SK-N-SH (cell line): ENCODE measurements at regions not wholly inside any gene's neighbourhood (a gene's known extent, or its start where the extent isn't known, plus 50 kb on each side); places are given as distances from the start of the nearest gene placed in this dataset.

Experiments used
- CTCF ChIA-PET: fragments of 300-600, 350-600 bp; formaldehyde crosslinking; extraction: SDS; loops from one replicate; lab custom pipeline; 2021; lab: Yijun Ruan, JAX
- POLR2A ChIA-PET: fragments of 350-600 bp; sonication (Branson Sonifier 250); formaldehyde crosslinking; extraction: SDS; loops from one replicate; lab custom pipeline; 2020; ENCODE audit warnings: antibody characterized with exemption, inconsistent platforms; lab: Yijun Ruan, JAX
- DNase-seq: peaks from one replicate; pipeline ENCODE4 v3.0.0; 2012
- H2AFZ ChIP-seq: fragments of 200-600 bp; sonication (generic); 2 replicates; pipeline ENCODE4 v1.8.1; 2016; ENCODE audit warnings: antibody characterized with exemption, mild to moderate bottlenecking, low read depth
- H3F3A ChIP-seq: fragments of 200-600 bp; sonication (generic); replicated peaks from 2 replicates; pipeline ENCODE3; 2016; ENCODE audit warnings: antibody characterized with exemption, mild to moderate bottlenecking; ENCODE audit not compliant: insufficient read depth
- H3K27ac ChIP-seq, 2 experiments: fragments of 200-500 bp in 1 of 2; fragments of 200-600 bp in 1 of 2; sonication (Bioruptor generic) in 1 of 2; sonication (generic), shearing (Covaris generic) in 1 of 2; 2 replicates each; pipeline versions ENCODE4 v1.5.1 to v1.6.1; 2014 to 2016; ENCODE audit warnings: low read depth in 2 of 2, inconsistent platforms in 1 of 2, low read length in 1 of 2, mild to moderate bottlenecking in 1 of 2, mixed read lengths in 1 of 2
- H3K27me3 ChIP-seq: fragments of 200-600 bp; sonication (generic), shearing (Covaris generic); 2 replicates; pipeline ENCODE4 v1.6.1; 2016; ENCODE audit warnings: mixed run types; ENCODE audit not compliant: insufficient read depth
- H3K36me3 ChIP-seq, 2 experiments: fragments of 200-500 bp in 1 of 2; fragments of 200-600 bp in 1 of 2; sonication (Bioruptor generic) in 1 of 2; sonication (generic) in 1 of 2; replicated peaks in 1 of 2; 2 replicates each; pipeline versions ENCODE3 to v1.5.1; 2014 to 2016; ENCODE audit warnings: low read length in 1 of 2, mild to moderate bottlenecking in 1 of 2; ENCODE audit not compliant: insufficient read depth in 2 of 2, control insufficient read depth in 1 of 2
- H3K4me1 ChIP-seq, 2 experiments: fragments of 200-500 bp in 1 of 2; fragments of 200-600 bp in 1 of 2; sonication (Bioruptor generic) in 1 of 2; sonication (generic), shearing (Covaris generic) in 1 of 2; 2 replicates each; pipeline versions ENCODE4 v1.5.1 to v1.6.1; 2014 to 2016; ENCODE audit warnings: low read depth in 1 of 2, low read length in 1 of 2, mixed run types in 1 of 2; ENCODE audit not compliant: insufficient read depth in 2 of 2, control insufficient read depth in 1 of 2
- H3K4me2 ChIP-seq: fragments of 200-600 bp; sonication (generic), shearing (Covaris generic); 2 replicates; pipeline ENCODE4 v1.6.1; 2017; ENCODE audit warnings: mixed run types
- H3K4me3 ChIP-seq, 2 experiments: fragments of 200-500 bp in 1 of 2; fragments of 200-600 bp in 1 of 2; sonication (Bioruptor generic) in 1 of 2; sonication (generic), shearing (Covaris generic) in 1 of 2; 2 replicates each; pipeline versions ENCODE4 v1.5.1 to v1.8.1; 2014 to 2016; ENCODE audit warnings: low read depth in 2 of 2, inconsistent platforms in 1 of 2, low read length in 1 of 2, mild to moderate bottlenecking in 1 of 2, mixed read lengths in 1 of 2, moderate library complexity in 1 of 2
- H3K79me2 ChIP-seq: fragments of 200-600 bp; sonication (generic); 2 replicates; pipeline ENCODE4 v1.8.1; 2017; ENCODE audit warnings: mild to moderate bottlenecking; ENCODE audit not compliant: insufficient read depth
- H3K9ac ChIP-seq: fragments of 200-600 bp; sonication (generic); 2 replicates; pipeline ENCODE4 v1.6.1; 2017; ENCODE audit warnings: mixed run types
- H3K9me2 ChIP-seq: fragments of 200-600 bp; sonication (generic); 2 replicates; pipeline ENCODE4 v1.6.1; 2017; ENCODE audit warnings: mixed run types
- H3K9me3 ChIP-seq: fragments of 200-600 bp; sonication (generic); 2 replicates; pipeline ENCODE4 v1.6.1; 2017; ENCODE audit warnings: mixed run types, mild to moderate bottlenecking, moderate library complexity
- H4K20me1 ChIP-seq: fragments of 200-600 bp; sonication (generic); 2 replicates; pipeline ENCODE4 v1.6.1; 2017; ENCODE audit warnings: mild to moderate bottlenecking, mixed run types; ENCODE audit not compliant: insufficient read depth
- CHD2 ChIP-seq: fragments of 150-350 bp; IDR thresholded peaks from 2 replicates; pipeline ENCODE4 v1.6.1; 2018; ENCODE audit warnings: low read length; ENCODE audit not compliant: partially characterized antibody
- CTCF ChIP-seq: fragments of 200-600 bp; sonication (generic); IDR thresholded peaks from 2 replicates; pipeline ENCODE4 v1.6.1; 2017; ENCODE audit warnings: antibody characterized with exemption, mild to moderate bottlenecking, moderate library complexity
- FOXJ3 ChIP-seq: sonication (generic); formaldehyde crosslinking; IDR thresholded peaks from 2 replicates; pipeline ENCODE4 v1.5.1; 2020; ENCODE audit warnings: mild to moderate bottlenecking, missing genetic modification reagents
- GABPA ChIP-seq: IDR thresholded peaks from 2 replicates; pipeline ENCODE4 v1.4.0; 2012; ENCODE audit warnings: low read depth, mild to moderate bottlenecking
- MAX ChIP-seq: IDR thresholded peaks from 2 replicates; pipeline ENCODE4 v1.4.0; 2012; ENCODE audit warnings: low read depth
- MEF2A ChIP-seq: IDR thresholded peaks from 2 replicates; pipeline ENCODE4 v1.4.0; 2012; ENCODE audit warnings: low read depth, borderline replicate concordance
- POLR2AphosphoS5 ChIP-seq: IDR thresholded peaks from 2 replicates; pipeline ENCODE4 v1.6.1; 2012; ENCODE audit warnings: low read depth, low read length
- RAD21 ChIP-seq: IDR thresholded peaks from 2 replicates; pipeline ENCODE4 v1.6.1; 2012; ENCODE audit warnings: mild to moderate bottlenecking, low read length
- RCOR1 ChIP-seq: fragments of 150-350 bp; IDR thresholded peaks from 2 replicates; pipeline ENCODE4 v1.6.1; 2017; ENCODE audit warnings: antibody characterized with exemption, low read length
- REST ChIP-seq: IDR thresholded peaks from 2 replicates; pipeline ENCODE4 v1.6.1; 2012; ENCODE audit warnings: mild to moderate bottlenecking, low read depth, low read length, moderate library complexity
- SIN3A ChIP-seq: IDR thresholded peaks from 2 replicates; pipeline ENCODE4 v1.6.1; 2012; ENCODE audit warnings: low read depth, mild to moderate bottlenecking, low read length, moderate library complexity, borderline replicate concordance
- USF1 ChIP-seq: IDR thresholded peaks from 2 replicates; pipeline ENCODE4 v1.4.0; 2012; ENCODE audit warnings: low read depth, borderline replicate concordance
- USF2 ChIP-seq: fragments of 150-350 bp; IDR thresholded peaks from 2 replicates; pipeline ENCODE4 v1.6.1; 2017; ENCODE audit warnings: antibody characterized with exemption, low read length, low read depth, borderline replicate concordance
- WGBS: methylation state at CpG from one replicate; pipeline ENCODE4 v1.1.6; 2017; ENCODE audit warnings: low lambda C conversion rate; 5-methylcytosine and 5-hydroxymethylcytosine counted together

- TF ChIP-seq MAX, result no peak
- TF ChIP-seq MEF2A, result no peak
- no peak for TF ChIP-seq CHD2
- TF ChIP-seq USF2, result no peak
Observed at GRCh38 chr20:52004018-52004417, 187.6 kb downstream of the ZFP64 start (continued).

- CTCF ChIA-PET, result no interaction called here
Observed at GRCh38 chr20:52003415-52003814, 188.2 kb downstream of the ZFP64 start.

More at GRCh38 chr20:52003415-52003814, 188.2 kb downstream of the ZFP64 start:
- DNase-seq, result no peak
- Histone ChIP-seq H3K27ac (no peak overlapping the region), H3K9me2 (no peaks in the 10 kb centered on the region), H3K36me3 (no peaks in the 10 kb centered on the region), H3K79me2 (no peaks in the 10 kb centered on the region), H3K27me3 (no peaks in the 10 kb centered on the region), H3K4me1 (no peaks in the 10 kb centered on the region; a peak in 2 of 4 replicates), H3F3A (no peaks in the 10 kb centered on the region), H3K9ac (no peak overlapping the region), H3K4me3 (no peak overlapping the region), H4K20me1 (no peaks in the 10 kb centered on the region), H3K4me2 (no peak overlapping the region), H2AFZ (no peak overlapping the region), H3K9me3 (no peaks in the 10 kb centered on the region)
- 89% methylated on average over 5 of the region's 5 CpGs for WGBS
- POLR2A ChIA-PET, result no interaction called here
- no peak for TF ChIP-seq RCOR1
- no peak for TF ChIP-seq GABPA
- TF ChIP-seq POLR2AphosphoS5, result no peak
- TF ChIP-seq USF1, result no peak
- no peak for TF ChIP-seq REST
- no peak for TF ChIP-seq RAD21
- no peak for TF ChIP-seq CHD2
- no peak for TF ChIP-seq FOXJ3
- TF ChIP-seq CTCF, result no peak
- TF ChIP-seq SIN3A, result no peak
